GM12872 (cell line): ENCODE measurements at regions not wholly inside any gene's neighbourhood (a gene's known extent, or its start where the extent isn't known, plus 50 kb on each side); places are given as distances from the start of the nearest gene placed in this dataset.

ENCODE experiments used
- TF ChIP-seq, protein P1 (sequence below): IDR thresholded peaks from 3 replicates; pipeline ENCODE4 v1.5.1; 2011; ENCODE audit warnings: low read depth, mild to moderate bottlenecking, low read length, moderate library complexity; ENCODE audit not compliant: insufficient read depth

DNA sequence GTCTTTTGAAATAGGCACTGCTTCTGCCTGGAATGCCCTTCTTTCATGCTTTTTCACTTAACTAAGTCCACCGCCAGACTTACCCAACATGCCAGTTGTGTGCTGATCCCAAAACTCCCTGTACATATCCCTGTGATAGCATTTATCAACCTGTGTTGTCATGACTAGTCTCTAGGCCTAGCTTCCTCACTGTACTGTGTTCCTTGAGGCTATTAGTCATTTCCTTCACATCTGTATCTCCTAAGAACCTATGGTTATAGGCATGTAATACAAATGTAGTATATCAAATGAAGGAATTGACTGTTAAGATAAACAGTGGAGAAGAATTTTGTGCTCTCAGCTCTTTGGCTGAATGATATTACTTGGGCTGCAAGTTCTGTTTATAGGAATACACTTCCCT is 184.3 kb downstream of the CYRIA start:
- TF ChIP-seq, protein P1, sequence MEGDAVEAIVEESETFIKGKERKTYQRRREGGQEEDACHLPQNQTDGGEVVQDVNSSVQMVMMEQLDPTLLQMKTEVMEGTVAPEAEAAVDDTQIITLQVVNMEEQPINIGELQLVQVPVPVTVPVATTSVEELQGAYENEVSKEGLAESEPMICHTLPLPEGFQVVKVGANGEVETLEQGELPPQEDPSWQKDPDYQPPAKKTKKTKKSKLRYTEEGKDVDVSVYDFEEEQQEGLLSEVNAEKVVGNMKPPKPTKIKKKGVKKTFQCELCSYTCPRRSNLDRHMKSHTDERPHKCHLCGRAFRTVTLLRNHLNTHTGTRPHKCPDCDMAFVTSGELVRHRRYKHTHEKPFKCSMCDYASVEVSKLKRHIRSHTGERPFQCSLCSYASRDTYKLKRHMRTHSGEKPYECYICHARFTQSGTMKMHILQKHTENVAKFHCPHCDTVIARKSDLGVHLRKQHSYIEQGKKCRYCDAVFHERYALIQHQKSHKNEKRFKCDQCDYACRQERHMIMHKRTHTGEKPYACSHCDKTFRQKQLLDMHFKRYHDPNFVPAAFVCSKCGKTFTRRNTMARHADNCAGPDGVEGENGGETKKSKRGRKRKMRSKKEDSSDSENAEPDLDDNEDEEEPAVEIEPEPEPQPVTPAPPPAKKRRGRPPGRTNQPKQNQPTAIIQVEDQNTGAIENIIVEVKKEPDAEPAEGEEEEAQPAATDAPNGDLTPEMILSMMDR: no peak

DNA sequence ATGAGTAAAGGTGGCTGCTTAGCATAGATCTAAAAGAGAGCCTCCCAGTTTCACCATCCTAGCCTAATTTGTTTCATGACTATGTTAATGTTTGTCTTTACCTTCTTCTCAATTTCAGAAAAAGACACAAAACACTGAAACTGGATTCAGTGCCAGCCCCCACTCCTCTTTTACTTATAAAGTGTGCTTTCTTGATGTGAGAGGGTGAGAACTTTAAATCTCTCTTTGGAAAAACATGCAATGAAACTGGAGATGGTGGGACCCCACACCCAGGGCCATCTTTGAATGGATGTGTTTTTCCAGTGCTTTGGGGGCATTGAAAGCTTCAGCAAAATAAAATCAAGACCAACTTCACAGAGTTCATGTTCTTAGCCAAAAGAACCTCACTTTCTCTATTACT is 185.9 kb downstream of the CYRIA start:
- TF ChIP-seq, protein P1: no peak

DNA sequence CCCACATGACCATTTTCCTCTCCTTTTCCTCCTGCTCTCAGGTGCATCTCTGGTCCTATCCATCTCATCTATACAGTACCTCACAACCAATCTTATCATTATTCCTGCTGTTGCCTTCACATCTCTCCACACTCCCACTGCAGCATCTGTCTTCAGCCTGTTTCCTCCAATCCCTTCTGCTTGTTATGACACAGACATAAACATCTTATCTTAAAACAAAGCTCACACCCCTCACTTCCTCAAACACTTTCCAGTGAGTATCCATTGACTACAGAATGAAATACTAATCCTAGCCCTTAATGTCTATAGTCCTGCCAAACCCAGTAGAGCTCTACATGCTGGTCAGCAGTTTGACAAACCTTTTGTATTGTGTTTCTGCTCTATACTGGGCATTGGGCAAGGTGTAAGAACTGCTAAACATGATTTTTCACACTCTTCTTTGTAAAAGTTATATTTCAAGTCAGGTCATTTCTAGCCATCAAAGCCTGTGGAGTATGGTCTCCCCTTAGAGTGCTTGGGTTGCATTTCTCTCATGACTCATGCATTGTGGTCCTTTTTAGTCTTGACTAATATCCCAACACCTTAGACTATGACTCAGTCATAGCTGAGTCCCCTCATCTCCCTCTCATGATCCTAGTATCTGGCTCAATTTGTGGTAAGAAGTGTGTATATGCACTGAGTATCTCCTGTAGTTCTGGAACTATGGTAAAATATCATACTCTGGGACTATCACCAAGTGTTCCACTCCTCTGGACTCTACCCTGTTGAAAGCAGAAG is 187.0 kb downstream of the CYRIA start:
- TF ChIP-seq, protein P1: no peak

DNA sequence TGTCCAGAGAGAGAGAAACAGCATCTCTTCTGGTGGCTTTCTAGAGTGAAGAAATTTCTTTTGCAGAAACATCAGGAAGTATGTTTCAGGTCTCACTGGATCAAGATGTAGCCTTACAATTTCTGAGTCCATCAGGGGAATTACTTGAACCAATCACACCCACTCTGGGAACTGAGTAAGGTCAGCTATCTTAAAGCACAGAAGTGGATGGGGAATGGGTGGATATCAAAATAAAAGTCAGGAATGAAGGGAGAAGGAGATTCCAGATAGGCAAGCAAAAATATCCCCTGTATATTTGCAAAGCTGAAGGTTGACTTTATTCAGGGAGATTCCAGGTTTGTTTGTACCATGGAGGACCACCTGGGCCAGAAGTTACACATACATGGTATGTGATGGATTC is 188.0 kb downstream of the CYRIA start:
- TF ChIP-seq, protein P1: no peak

DNA sequence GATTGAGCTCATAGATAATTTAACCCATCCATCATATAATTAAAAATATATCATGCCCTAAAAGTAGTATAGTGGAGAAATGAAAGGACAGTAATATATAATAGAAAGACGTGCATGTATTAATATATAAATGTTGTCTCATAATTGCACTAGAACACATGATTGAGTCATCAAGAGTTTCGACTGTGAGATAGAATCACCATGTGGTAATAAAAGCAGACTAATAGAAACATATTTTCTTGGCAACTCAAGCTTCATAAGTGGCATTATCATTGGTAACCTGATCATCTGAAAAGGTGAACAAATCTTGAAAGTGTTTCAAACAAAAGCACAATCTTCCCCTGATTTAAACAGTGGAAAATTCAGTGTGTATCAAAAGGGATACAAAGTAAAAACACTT is 188.8 kb downstream of the CYRIA start:
- TF ChIP-seq, protein P1: no peak

DNA sequence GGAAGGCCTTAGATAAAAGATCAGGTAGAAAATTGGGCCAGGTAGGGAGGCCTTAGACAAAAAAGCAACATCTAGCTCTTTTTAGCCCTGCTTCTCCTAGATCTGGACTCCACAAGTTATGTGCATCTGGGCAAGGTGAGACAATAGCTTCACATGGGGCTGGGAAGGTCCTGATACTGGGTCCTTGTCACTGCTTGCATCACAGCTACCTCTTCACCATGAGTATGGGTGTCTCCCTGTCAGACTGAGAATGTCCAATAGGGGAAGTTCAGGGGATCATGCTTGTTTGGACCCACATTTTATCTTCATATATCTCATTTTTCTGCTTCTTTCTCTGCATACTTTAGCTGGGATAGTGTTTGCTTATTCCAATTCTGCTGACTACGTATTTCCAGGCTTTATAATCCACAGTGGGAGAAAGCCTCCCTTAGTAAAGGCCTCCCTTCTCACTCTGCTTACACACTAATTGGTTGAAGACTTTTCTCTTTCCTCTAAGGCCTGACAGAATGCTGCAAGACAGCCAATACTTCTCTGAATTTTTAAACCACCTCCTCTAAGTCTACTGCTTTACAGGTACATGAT is 189.6 kb downstream of the CYRIA start:
- TF ChIP-seq, protein P1: no peak

DNA sequence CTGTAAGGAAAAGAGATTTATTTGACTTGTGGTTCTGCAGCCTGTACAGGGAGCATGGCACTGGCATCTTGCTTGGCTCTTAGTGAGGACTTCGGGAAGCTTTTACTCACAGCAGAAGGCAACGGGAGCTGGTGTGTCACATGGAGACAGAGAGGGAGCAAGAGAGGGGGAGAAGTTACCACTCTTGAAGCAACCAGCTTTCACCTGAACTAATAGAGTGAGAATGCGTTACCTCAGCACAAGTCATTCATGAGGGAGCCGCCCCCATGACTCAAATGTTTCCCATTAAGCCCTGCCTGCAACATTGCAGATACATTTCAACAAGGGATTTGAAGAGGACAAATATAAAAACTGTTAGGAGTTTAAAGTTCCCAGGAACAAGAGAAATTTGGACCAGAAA is 190.0 kb downstream of the CYRIA start:
- TF ChIP-seq, protein P1: no peak
